ENCODE measurements at regions not wholly inside any gene's neighbourhood (a gene's known extent, or its start where the extent isn't known, plus 50 kb on each side); places are given as distances from the start of the nearest gene placed in this dataset.
"Not testable (repeated sequence)": the region's sequence is repeated elsewhere in the genome, so short reads cannot be mapped to it uniquely, and the experiment has no call there.

DNA sequence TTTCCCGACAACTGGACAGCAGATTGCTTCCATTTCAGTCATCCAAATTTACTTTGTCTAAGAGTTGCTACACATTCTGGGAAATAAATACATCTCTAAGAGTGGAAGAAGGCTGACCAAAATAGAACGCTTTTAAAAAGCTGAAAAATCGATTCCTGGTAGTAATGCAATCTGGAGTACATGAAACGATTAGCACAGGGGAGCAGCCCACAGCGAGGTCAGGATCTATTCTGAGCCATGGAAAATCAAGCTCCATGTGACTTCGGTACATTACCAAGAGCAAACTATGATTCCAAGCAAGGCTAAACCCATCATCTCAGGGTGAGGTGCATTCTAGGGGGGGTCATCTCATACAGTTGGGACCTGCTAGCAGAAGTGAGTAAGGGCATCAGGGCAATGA is 249.3 kb downstream of the BLID start (continued):
- TF ChIP-seq USF1 (IDR thresholded peaks at IDR 0.05; ENCODE audit: borderline replicate concordance, low read depth) (no peak), GATA2 (CRISPR knock-in tag; IDR thresholded peaks at IDR 0.05) (no peak)

DNA sequence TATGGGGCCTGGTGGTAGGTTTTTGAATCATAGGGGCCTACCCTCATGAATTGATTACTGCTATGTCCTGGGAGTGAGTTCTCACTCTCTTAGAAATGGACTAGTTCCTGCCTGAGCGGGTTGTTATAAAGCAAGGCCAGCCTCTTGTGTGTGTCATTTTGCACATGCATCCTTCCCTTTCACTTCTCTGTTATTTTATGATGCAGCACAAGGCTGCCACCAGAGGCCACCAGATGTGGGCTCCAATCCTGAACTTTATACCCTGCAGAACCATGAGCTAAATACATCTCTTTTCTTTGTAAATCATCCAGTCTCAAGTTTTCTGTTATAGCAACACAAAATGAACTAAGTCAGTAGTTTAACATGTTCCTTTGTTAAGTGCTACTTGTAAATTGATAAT is 251.4 kb downstream of the BLID start:
- H3K36me3 ChIP-seq (replicated peaks in 1 of 2; ENCODE audit: control insufficient read depth in 1 of 2, insufficient read depth in 2 of 2, low read length in 1 of 2) = no peaks in the 10 kb centered on the region
- H3K27me3 ChIP-seq (ENCODE audit: insufficient read depth) = no peaks in the 10 kb centered on the region
- DNase-seq = no peak
- TF ChIP-seq RAD21 (IDR thresholded peaks at IDR 0.05; ENCODE audit: low read length) (no peak), YY1 (IDR thresholded peaks at IDR 0.05; ENCODE audit: low read depth) (no peak), ELF1 (IDR thresholded peaks at IDR 0.05) (no peak), FOXJ3 (CRISPR knock-in tag; IDR thresholded peaks at IDR 0.05) (no peak)
- H3K4me1 ChIP-seq (ENCODE audit: control insufficient read depth in 1 of 2, insufficient read depth in 2 of 2, low read depth in 1 of 2, low read length in 1 of 2) = no peaks in the 10 kb centered on the region
- no peaks in the 10 kb centered on the region for H4K20me1 ChIP-seq (ENCODE audit: insufficient read depth)
- H3K4me2 ChIP-seq = no peak overlapping the region
- H3K9me3 ChIP-seq = no peaks in the 10 kb centered on the region
- H3K4me3 ChIP-seq (ENCODE audit: low read depth in 2 of 2, low read length in 1 of 2) = no peak overlapping the region
- no peak overlapping the region for H2AFZ ChIP-seq (ENCODE audit: low read depth)
- no peaks in the 10 kb centered on the region for H3K9me2 ChIP-seq
- no peak overlapping the region for H3K27ac ChIP-seq (ENCODE audit: low read depth in 2 of 2, low read length in 1 of 2)
- POLR2A ChIA-PET = no interaction called here
- H3K79me2 ChIP-seq (ENCODE audit: insufficient read depth) = no peaks in the 10 kb centered on the region
- no peaks in the 10 kb centered on the region for H3F3A ChIP-seq (replicated peaks; ENCODE audit: insufficient read depth)
- CTCF ChIA-PET = no interaction called here
- H3K9ac ChIP-seq = no peak overlapping the region
- 100% methylated on average over 1 of the region's 1 CpG for WGBS (ENCODE audit: low lambda C conversion rate)

DNA sequence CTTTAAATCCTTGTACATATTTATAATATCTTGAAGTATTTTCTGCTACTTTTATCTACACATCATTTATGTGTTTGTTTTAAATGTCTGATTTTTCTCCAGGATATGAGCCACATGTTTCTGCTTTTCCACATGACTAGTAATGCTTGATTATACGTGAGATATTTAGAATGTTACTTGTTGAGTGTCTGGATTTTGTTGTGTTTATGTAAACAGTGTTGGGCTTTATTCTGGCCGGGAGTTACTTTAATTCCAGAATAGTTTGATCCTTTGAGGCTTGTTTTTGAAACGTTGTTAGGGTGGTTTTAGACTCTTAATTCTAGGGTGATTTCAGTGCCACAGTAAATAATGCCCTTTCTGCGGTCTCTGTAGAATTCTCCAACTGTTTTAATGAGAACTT is 252.9 kb downstream of the BLID start:
- Histone ChIP-seq H3K4me2 (no peak overlapping the region), H3K79me2 (ENCODE audit: insufficient read depth) (no peaks in the 10 kb centered on the region), H3K9ac (no peak overlapping the region), H3F3A (replicated peaks; ENCODE audit: insufficient read depth) (no peaks in the 10 kb centered on the region), H3K4me3 (ENCODE audit: low read depth in 2 of 2, low read length in 1 of 2) (no peak overlapping the region), H2AFZ (ENCODE audit: low read depth) (no peak overlapping the region), H4K20me1 (ENCODE audit: insufficient read depth) (no peaks in the 10 kb centered on the region), H3K4me1 (ENCODE audit: control insufficient read depth in 1 of 2, insufficient read depth in 2 of 2, low read depth in 1 of 2, low read length in 1 of 2) (no peaks in the 10 kb centered on the region), H3K36me3 (replicated peaks in 1 of 2; ENCODE audit: control insufficient read depth in 1 of 2, insufficient read depth in 2 of 2, low read length in 1 of 2) (no peaks in the 10 kb centered on the region), H3K27me3 (ENCODE audit: insufficient read depth) (no peaks in the 10 kb centered on the region), H3K9me3 (no peaks in the 10 kb centered on the region), H3K9me2 (no peaks in the 10 kb centered on the region), H3K27ac (ENCODE audit: low read depth in 2 of 2, low read length in 1 of 2) (no peak overlapping the region)
- no peak for DNase-seq
- ChIA-PET CTCF (no interaction called here), POLR2A (no interaction called here)
- WGBS (ENCODE audit: low lambda C conversion rate) = 52% methylated on average over 4 of the region's 4 CpGs
- TF ChIP-seq EZH2phosphoT487 (IDR thresholded peaks at IDR 0.05; ENCODE audit: borderline replicate concordance, low read depth) (no peak), FOXM1 (IDR thresholded peaks at IDR 0.05; ENCODE audit: low read depth) (no peak)

DNA sequence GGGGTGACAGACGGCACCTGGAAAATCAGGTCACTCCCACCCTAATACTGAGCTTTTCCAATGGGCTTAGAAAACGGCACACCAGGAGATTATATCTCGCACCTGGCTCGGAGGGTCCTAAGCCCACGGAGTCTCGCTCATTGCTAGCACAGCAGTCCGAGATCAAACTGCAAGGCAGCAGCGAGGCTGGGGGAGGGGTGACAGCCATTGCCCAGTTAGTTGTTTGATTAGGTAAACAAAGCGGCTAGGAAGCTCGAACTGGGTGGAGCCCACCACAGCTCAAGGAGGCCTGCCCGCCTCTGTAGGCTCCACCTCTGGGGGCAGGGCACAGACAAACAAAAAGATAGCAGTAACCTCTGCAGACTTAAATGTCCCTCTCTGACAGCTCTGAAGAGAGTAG is 260.9 kb downstream of the BLID start:
- POLR2A ChIA-PET; H3K4me2 ChIP-seq; H3K4me1 ChIP-seq (ENCODE audit: control insufficient read depth in 1 of 2, insufficient read depth in 2 of 2, low read depth in 1 of 2, low read length in 1 of 2); H4K20me1 ChIP-seq (ENCODE audit: insufficient read depth); H3K27me3 ChIP-seq (ENCODE audit: insufficient read depth); H3K9me3 ChIP-seq; CTCF ChIA-PET; H3K9ac ChIP-seq; H3K27ac ChIP-seq (ENCODE audit: low read depth in 2 of 2, low read length in 1 of 2); H3K79me2 ChIP-seq (ENCODE audit: insufficient read depth); H3F3A ChIP-seq (replicated peaks; ENCODE audit: insufficient read depth); H3K9me2 ChIP-seq; H3K36me3 ChIP-seq (replicated peaks in 1 of 2; ENCODE audit: control insufficient read depth in 1 of 2, insufficient read depth in 2 of 2, low read length in 1 of 2); DNase-seq; H3K4me3 ChIP-seq (ENCODE audit: low read depth in 2 of 2, low read length in 1 of 2); H2AFZ ChIP-seq (ENCODE audit: low read depth): not testable (repeated sequence)
- 81% methylated on average over 8 of the region's 11 CpGs for WGBS (ENCODE audit: low lambda C conversion rate)
